ENCODE measurements at regions not wholly inside any gene's neighbourhood (a gene's known extent, or its start where the extent isn't known, plus 50 kb on each side); places are given as distances from the start of the nearest gene placed in this dataset.
"Not testable (repeated sequence)": the region's sequence is repeated elsewhere in the genome, so short reads cannot be mapped to it uniquely, and the experiment has no call there.

DNA sequence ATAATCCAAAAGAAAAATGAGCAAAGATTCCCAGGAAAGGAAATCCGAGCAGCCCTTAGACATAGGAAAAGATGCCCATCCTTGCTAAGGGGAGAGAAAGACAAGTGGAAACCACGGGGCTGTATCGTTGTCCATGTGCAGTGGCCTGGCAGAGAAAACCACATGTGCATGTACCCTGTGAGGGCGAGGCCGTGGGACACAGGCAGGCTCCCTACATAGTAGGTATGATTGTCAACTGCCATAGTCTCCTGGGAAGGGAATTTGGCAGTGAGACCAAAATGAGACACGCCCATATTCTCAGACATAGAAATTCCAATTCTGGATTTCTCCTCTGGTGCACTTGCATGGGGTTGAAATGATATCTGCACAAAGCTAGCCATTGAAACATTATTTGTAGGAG, 169.7 kb upstream of the SALL4 start:
- intact Hi-C loops (cut with DNase I), result no loop called here
- ATAC-seq (no peak), DNase-seq (ENCODE audit: low spot score) (no peak)

DNA sequence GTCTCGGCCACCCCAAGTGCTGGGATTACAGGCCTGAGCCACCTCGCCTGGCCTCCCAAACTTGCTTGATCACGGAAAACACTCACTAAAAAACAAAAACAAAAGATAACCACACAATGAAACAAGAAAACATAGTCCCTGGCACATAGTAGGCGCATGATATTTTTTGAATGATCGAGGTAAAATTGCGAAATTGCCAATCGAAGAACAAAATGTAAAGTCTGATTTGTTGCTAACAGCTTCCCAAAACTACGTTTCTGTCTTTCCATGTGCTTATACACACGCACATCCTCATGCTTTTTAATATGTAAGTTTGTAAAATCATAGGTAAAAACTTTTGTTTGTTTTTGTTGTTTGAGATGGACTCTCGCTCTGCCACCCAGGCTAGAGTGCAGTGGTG, 168.5 kb upstream of the SALL4 start:
- DNase-seq (ENCODE audit: low spot score) (no peak), ATAC-seq (no peak)
- intact Hi-C loops (cut with DNase I), result no loop called here

DNA sequence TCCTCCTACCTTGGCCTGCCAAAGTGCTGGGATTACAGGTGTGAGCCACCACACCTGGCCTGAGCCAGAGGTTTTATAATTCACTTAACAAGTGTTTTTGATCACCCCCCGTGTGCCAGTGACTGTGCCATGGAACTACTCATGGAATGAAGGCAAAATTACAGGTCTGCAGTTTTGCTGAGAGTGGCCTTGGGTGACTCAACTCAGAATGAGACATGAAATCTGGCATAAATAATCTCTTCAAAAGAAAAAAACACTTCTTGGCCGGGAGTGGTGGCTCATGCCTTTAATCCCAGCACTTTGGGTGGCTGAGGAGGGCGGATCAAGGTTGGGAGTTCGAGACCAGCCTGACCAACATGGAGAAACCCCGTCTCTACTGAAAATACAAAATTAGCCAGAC, 166.9 kb upstream of the SALL4 start:
- no peak for ATAC-seq
- no peak for DNase-seq (ENCODE audit: low spot score)
- intact Hi-C loops (cut with DNase I), result no loop called here

GRCh38 chr20:51968151-51968550, 165.8 kb upstream of the SALL4 start:
- no peak for ATAC-seq
- intact Hi-C loops (cut with DNase I), result no loop called here
- no peak for DNase-seq (ENCODE audit: low spot score)

DNA sequence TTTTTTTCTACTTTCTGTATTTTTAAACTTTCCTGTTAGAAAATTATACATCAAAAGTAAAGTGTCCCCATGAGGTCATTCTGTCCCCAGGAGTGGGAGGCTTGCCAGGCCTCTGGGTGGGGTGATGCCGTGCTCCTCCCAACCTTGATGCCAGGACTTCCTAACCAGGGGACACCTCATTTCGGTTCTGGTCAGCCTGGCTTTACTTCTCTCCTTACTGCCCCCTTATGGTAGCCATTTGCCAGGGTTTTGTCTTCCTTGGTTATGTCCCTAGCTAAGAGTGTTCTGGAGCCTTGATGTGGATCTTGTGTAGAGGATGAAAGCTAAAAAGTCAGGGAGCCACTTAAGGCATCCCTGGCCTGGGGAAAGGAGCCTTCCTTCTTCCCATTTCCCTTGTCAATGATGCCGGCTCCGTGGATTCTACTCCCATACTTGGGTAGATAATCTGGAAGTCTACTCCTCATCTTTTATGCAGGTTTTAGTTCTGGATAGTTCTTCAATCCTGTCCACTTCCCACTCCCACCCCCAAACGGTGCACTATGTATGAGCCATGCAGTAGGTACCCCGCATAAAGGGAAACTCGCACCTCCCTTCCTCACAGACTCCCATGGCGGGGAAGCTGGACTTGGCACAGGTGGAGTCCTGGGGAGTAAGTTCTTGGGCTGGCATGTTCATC, 164.1 kb upstream of the SALL4 start:
- peak; percentile 79 for ATAC-seq
- no peak for DNase-seq (ENCODE audit: low spot score)
- intact Hi-C loops (cut with DNase I), result no loop called here

DNA sequence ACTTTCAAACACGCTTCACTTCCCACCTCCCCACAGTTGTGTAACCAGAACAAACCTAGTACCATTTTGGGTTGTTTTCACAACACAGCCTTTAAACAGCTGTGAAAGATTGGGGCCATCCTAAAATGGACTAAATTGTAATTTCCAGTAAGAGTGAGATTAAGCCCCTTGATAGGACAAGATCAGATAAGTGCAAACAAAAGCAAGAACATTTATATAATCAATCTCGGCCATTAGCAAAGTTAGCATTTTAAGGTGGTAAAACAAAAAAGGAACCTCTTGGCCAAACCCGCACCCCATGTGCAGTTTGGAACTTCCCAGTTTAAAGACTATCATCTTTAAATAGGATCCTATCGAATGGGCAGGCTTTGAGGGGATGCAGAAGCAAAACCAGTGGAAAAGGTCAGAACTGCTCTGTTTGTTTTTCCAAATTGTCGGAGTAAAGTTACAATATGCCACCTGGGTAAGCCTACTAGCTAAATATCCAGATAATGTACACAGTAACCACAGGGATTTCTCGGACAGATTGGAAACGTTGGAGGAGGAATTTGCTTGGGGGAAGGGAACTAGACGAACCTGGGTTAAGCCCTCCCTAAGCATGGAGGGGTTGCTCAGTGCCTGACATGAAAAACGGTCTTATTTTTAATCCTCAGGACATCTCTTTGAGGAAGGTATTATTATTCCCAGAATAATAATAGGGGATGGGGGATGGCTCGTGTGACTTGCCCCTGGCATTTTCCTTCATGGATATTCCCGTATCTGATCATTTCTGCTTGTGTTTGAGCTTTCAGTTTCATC, 159.8 kb upstream of the SALL4 start:
- no peak for DNase-seq (ENCODE audit: low spot score)
- intact Hi-C loops (cut with DNase I), result no loop called here
- ATAC-seq, result no peak

- DNase-seq (ENCODE audit: low spot score) (no peak), ATAC-seq (no peak)
- intact Hi-C loops (cut with DNase I), result no loop called here
Measured at GRCh38 chr20:51960047-51960675, 157.8 kb upstream of the SALL4 start.

DNA sequence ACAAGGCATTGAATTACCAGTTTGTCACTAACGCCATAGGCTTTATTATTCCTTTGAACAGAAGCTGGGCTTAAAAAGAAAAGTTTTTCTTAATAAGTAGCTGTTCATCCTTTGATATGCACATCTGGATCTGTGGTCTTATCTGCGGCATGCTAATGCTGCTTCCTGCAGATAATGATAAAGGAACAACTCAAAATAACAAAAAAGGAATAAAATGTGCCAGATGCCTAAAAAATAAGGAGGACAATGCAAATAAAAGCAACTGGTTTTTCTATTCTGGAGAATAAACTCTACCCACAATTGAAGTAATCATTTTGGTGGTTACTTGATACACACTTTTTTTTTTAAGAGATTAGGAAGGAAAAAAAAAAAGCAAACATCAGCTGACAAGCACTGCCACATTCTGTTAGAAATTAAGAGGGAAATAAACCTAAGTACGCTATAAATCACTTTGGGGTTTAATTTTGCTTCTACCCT, 156.8 kb upstream of the SALL4 start:
- ATAC-seq (no peak), DNase-seq (ENCODE audit: low spot score) (no peak)
- intact Hi-C loops (cut with DNase I), result no loop called here

- ATAC-seq (no peak), DNase-seq (ENCODE audit: low spot score) (no peak)
- intact Hi-C loops (cut with DNase I), result no loop called here
Measured at GRCh38 chr20:51958099-51959065, 156.1 kb upstream of the SALL4 start.

- DNase-seq (ENCODE audit: low spot score) (no peak), ATAC-seq (no peak)
- intact Hi-C loops (cut with DNase I), result no loop called here
Measured at GRCh38 chr20:51955756-51956155, 153.4 kb upstream of the SALL4 start.

DNA sequence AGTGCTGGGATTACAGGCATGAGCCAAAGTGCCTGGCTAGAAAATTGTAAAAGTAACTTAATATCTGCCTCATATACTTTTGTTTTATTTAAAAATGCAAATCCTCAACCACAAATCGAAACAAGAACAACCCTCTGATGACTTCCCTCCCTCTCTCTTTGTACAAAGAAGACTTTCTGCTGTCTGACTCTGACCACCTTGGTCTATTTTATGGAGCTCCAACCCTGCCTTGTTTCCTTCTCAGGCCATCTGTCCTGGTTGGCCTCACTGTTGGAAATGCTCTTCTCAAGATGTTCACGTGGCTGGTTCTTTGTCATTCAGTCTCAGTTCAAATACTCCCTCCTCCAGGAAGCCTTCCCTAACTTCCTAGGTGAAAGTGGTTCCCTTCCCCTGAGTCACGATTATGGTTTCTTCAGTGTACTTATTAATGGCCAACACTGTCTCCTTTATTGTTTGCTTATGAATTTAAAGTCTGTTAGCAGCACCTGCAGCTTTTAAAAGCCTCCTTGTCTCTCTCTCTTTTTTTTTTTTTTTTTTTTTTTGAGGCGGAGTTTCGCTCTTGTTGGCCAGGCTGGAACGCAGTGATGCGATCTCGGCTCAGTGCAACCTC, 151.5 kb upstream of the SALL4 start:
- ATAC-seq, result no peak
- DNase-seq (ENCODE audit: low spot score), result no peak
- intact Hi-C loops (cut with DNase I), result no loop called here

DNA sequence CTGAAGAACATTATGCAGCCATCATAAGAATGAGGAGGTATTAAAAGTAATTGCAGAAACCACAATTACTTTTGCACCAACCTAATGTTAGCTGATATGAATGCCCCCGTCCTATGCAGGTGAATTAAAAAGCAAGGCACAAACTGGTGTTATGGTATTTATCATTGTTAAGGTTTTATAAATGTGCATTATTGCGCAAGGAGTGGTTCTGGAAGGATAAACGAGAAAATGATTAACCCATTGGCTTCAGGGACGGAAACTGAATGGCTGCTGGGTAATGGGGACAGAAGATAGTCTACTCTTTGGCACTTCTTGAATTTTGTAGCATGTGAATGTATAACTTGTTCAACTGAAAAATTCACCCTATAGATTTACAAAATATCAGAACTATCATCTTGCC, 148.6 kb upstream of the SALL4 start:
- no peak for DNase-seq (ENCODE audit: low spot score)
- ATAC-seq, result no peak
- intact Hi-C loops (cut with DNase I), result no loop called here

- ATAC-seq (no peak), DNase-seq (ENCODE audit: low spot score) (no peak)
- intact Hi-C loops (cut with DNase I), result no loop called here
Measured at GRCh38 chr20:51946586-51946985, 144.3 kb upstream of the SALL4 start.

GRCh38 chr20:51945881-51946280, 143.6 kb upstream of the SALL4 start:
- ATAC-seq, result peak; percentile 26
- DNase-seq (ENCODE audit: low spot score), result no peak
- intact Hi-C loops (cut with DNase I), result no loop called here

DNA sequence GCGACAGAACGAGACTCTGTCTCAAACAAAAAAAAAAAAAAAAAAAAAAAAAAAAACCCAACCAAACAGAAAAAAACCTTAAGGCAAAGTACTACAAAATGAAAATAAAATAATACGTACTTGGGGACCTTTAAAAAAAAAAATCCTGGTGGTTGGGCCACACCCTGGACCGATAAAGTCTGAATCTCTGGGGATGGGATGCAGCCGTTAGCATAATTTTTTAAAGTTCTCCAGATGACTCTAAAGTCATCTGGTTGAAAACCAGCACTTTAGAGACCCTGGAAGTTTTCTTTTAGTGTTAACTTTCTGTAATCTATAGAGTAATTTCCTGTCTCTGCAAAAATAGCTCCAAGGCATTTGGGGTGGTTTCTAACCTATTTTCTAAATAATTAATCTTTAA, 142.9 kb upstream of the SALL4 start:
- DNase-seq (ENCODE audit: low spot score) (no peak), ATAC-seq (no peak)
- intact Hi-C loops (cut with DNase I), result no loop called here

- intact Hi-C loops (cut with DNase I), result no loop called here
- DNase-seq (ENCODE audit: low spot score) (no peak), ATAC-seq (no peak)
Measured at GRCh38 chr20:51943761-51944160, 141.4 kb upstream of the SALL4 start.

GRCh38 chr20:51943326-51943725, 141.0 kb upstream of the SALL4 start:
- ATAC-seq; intact Hi-C loops (cut with DNase I); DNase-seq (ENCODE audit: low spot score): not testable (repeated sequence)

GRCh38 chr20:51941503-51941902, 139.2 kb upstream of the SALL4 start:
- intact Hi-C loops (cut with DNase I), result no loop called here
- DNase-seq (ENCODE audit: low spot score), result no peak
- ATAC-seq, result no peak

DNA sequence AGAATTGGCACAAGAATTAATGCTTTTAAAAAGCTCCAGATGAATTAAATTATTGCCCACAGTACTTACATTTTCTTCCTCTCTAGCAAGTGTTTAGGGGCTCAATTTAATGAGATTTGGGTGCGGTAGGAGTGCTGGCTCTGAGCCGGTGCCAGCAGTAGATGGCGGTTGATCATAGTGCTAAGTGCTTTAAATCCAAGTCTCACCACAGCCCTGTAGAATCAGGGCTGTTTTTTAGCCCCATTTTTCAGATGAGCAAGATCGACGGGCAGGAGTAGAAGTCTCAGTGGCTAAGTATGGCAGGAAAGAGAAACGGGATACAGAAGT, 136.9 kb upstream of the SALL4 start:
- intact Hi-C loops (cut with DNase I), result no loop called here
- DNase-seq (ENCODE audit: low spot score) (no peak), ATAC-seq (no peak)
